H9 (cell line): ENCODE measurements at regions not wholly inside any gene's neighbourhood (a gene's known extent, or its start where the extent isn't known, plus 50 kb on each side); places are given as distances from the start of the nearest gene placed in this dataset.

Source experiments
- DNase-seq: peaks from one replicate; pipeline ENCODE4 v3.0.0-alpha.2; 2017
- H2AFZ ChIP-seq: one replicate; pipeline ENCODE4 v1.6.1; 2013; ENCODE audit warnings: mild to moderate bottlenecking, low read length, control low read depth, moderate library complexity
- H2AK5ac ChIP-seq: 2 replicates; pipeline ENCODE4 v1.6.1; 2013; ENCODE audit warnings: low read length, control low read depth, mixed read lengths; ENCODE audit not compliant: insufficient read length
- H2BK120ac ChIP-seq: one replicate; pipeline ENCODE4 v1.6.1; 2013; ENCODE audit warnings: low read depth, mild to moderate bottlenecking, low read length, control low read depth, inconsistent platforms; ENCODE audit not compliant: poor library complexity, severe bottlenecking
- H2BK12ac ChIP-seq: 2 replicates; pipeline ENCODE4 v1.6.1; 2013; ENCODE audit warnings: low read length, control low read depth, mixed read lengths, low read depth; ENCODE audit not compliant: insufficient read length
- H2BK15ac ChIP-seq: 2 replicates; pipeline ENCODE4 v1.6.1; 2013; ENCODE audit warnings: low read depth, low read length, control low read depth
- H2BK20ac ChIP-seq: one replicate; pipeline ENCODE4 v1.6.1; 2013; ENCODE audit warnings: low read depth, mild to moderate bottlenecking, low read length, control low read depth, inconsistent platforms; ENCODE audit not compliant: poor library complexity, severe bottlenecking
- H2BK5ac ChIP-seq: 2 replicates; pipeline ENCODE4 v1.6.1; 2013; ENCODE audit warnings: low read length, control low read depth, mixed read lengths; ENCODE audit not compliant: insufficient read length
- H3K14ac ChIP-seq: 2 replicates; pipeline ENCODE4 v1.6.1; 2013; ENCODE audit warnings: low read length, control low read depth; ENCODE audit not compliant: insufficient read depth
- H3K18ac ChIP-seq: 2 replicates; pipeline ENCODE4 v1.6.1; 2013; ENCODE audit warnings: low read depth, mild to moderate bottlenecking, mixed read lengths, low read length, control low read depth; ENCODE audit not compliant: insufficient read length
- H3K23ac ChIP-seq: 2 replicates; pipeline ENCODE4 v1.6.1; 2013; ENCODE audit warnings: low read length, control low read depth, mixed read lengths, low read depth; ENCODE audit not compliant: insufficient read length
- H3K23me2 ChIP-seq: 2 replicates; pipeline ENCODE4 v1.6.1; 2013; ENCODE audit warnings: low read depth, mild to moderate bottlenecking, mixed read lengths, low read length, control low read depth; ENCODE audit not compliant: insufficient read length, poor library complexity, severe bottlenecking
- H3K27ac ChIP-seq: 2 replicates; pipeline ENCODE4 v1.5.1; 2013; ENCODE audit warnings: low read length, control low read depth, mixed read lengths, low read depth; ENCODE audit not compliant: insufficient read length
- H3K27me3 ChIP-seq: 2 replicates; pipeline ENCODE4 v1.6.1; 2013; ENCODE audit warnings: low read length, control low read depth, inconsistent platforms; ENCODE audit not compliant: insufficient read depth
- H3K4ac ChIP-seq: 2 replicates; pipeline ENCODE4 v1.6.1; 2013; ENCODE audit warnings: low read depth, mild to moderate bottlenecking, control low read depth, inconsistent platforms, low read length, moderate library complexity
- H3K4me1 ChIP-seq: 2 replicates; pipeline ENCODE4 v1.6.1; 2013; ENCODE audit warnings: low read length, control low read depth, inconsistent platforms; ENCODE audit not compliant: insufficient read depth
- H3K4me2 ChIP-seq: 2 replicates; pipeline ENCODE4 v1.6.1; 2013; ENCODE audit warnings: low read length, control low read depth, mixed read lengths; ENCODE audit not compliant: insufficient read length, insufficient read depth
- H3K56ac ChIP-seq: 2 replicates; pipeline ENCODE4 v1.6.1; 2013; ENCODE audit warnings: low read depth, mild to moderate bottlenecking, mixed read lengths, low read length, control low read depth; ENCODE audit not compliant: insufficient read length
- H3K79me1 ChIP-seq: 2 replicates; pipeline ENCODE4 v1.6.1; 2013; ENCODE audit warnings: low read depth, mild to moderate bottlenecking, moderate library complexity, low read length, control low read depth, inconsistent platforms; ENCODE audit not compliant: insufficient read depth, poor library complexity, severe bottlenecking
- H3K79me2 ChIP-seq: 2 replicates; pipeline ENCODE4 v1.6.1; 2013; ENCODE audit warnings: low read length, control low read depth, inconsistent platforms; ENCODE audit not compliant: insufficient read depth
- H3K9ac ChIP-seq: 2 replicates; pipeline ENCODE4 v1.6.1; 2013; ENCODE audit warnings: low read length, control low read depth, mixed read lengths; ENCODE audit not compliant: insufficient read length; ENCODE audit errors: extremely low read depth
- H3K9me3 ChIP-seq: one replicate; pipeline ENCODE4 v1.6.1; 2013; ENCODE audit warnings: low read depth, low read length, inconsistent platforms; ENCODE audit not compliant: control insufficient read depth
- H3T11ph ChIP-seq: one replicate; pipeline ENCODE4 v1.6.1; 2013; ENCODE audit warnings: mild to moderate bottlenecking, low read length, control low read depth, inconsistent platforms
- H4K20me1 ChIP-seq: one replicate; pipeline ENCODE4 v1.6.1; 2013; ENCODE audit not compliant: control insufficient read depth, insufficient read length, insufficient read depth
- H4K5ac ChIP-seq: 2 replicates; pipeline ENCODE4 v1.6.1; 2013; ENCODE audit warnings: low read depth, mild to moderate bottlenecking, mixed read lengths, low read length, control low read depth; ENCODE audit not compliant: insufficient read length
- H4K8ac ChIP-seq: replicated peaks from 2 replicates; pipeline ENCODE4 v1.6.1; 2013; ENCODE audit warnings: low read length, control low read depth, mixed read lengths, low read depth; ENCODE audit not compliant: insufficient read length
- H4K91ac ChIP-seq: 2 replicates; pipeline ENCODE4 v1.6.1; 2013; ENCODE audit warnings: low read depth, mild to moderate bottlenecking, moderate library complexity, mixed read lengths, low read length, control low read depth; ENCODE audit not compliant: insufficient read length
- H3K27ac Mint-ChIP-seq, 3 experiments: 2 replicates in 2 of 3; 3 replicates in 1 of 3; pipeline ENCODE4 v1.8.0; 2020 to 2021; ENCODE audit warnings: mixed read lengths in 3 of 3, mild to moderate bottlenecking in 1 of 3, moderate library complexity in 1 of 3
- H3K27me3 Mint-ChIP-seq: 2 replicates; pipeline ENCODE4 v1.8.0; 2021; ENCODE audit warnings: low read depth, mild to moderate bottlenecking, moderate library complexity, mixed read lengths
- H3K36me3 Mint-ChIP-seq, 3 experiments: 2 replicates in 2 of 3; 3 replicates in 1 of 3; pipeline ENCODE4 v1.8.0; 2020 to 2021; ENCODE audit warnings: low read depth in 3 of 3, mixed read lengths in 3 of 3; ENCODE audit not compliant: insufficient read depth in 1 of 3
- H3K4me1 Mint-ChIP-seq, 2 experiments: 2 replicates each; pipeline ENCODE4 v1.8.0; 2020; ENCODE audit warnings: mixed read lengths in 2 of 2
- H3K4me3 Mint-ChIP-seq, 2 experiments: 2 replicates in 1 of 2; 3 replicates in 1 of 2; pipeline ENCODE4 v1.8.0; 2020 to 2021; ENCODE audit warnings: mild to moderate bottlenecking in 2 of 2, mixed read lengths in 2 of 2, moderate library complexity in 1 of 2
- H3K9me3 Mint-ChIP-seq, 2 experiments: 2 replicates in 1 of 2; 3 replicates in 1 of 2; pipeline ENCODE4 v1.8.0; 2020; ENCODE audit warnings: mild to moderate bottlenecking in 2 of 2, mixed read lengths in 2 of 2, moderate library complexity in 1 of 2
- CTCF ChIP-seq: fragments of 200-600 bp; sonication (generic); conservative IDR thresholded peaks from 3 replicates; pipeline ENCODE4 v1.8.0; 2021; ENCODE audit warnings: antibody characterized with exemption, mild to moderate bottlenecking
- WGBS: extraction: QIAGEN DNeasy Blood & Tissue Kit; methylation state at CpG from one replicate; pipeline ENCODE4 v1.1.7; 2013; ENCODE audit warnings: missing lambda C conversion rate, low lambda C conversion rate, mixed read lengths; ENCODE audit not compliant: insufficient read length; ENCODE audit errors: extremely low coverage; 5-methylcytosine and 5-hydroxymethylcytosine counted together

DNA sequence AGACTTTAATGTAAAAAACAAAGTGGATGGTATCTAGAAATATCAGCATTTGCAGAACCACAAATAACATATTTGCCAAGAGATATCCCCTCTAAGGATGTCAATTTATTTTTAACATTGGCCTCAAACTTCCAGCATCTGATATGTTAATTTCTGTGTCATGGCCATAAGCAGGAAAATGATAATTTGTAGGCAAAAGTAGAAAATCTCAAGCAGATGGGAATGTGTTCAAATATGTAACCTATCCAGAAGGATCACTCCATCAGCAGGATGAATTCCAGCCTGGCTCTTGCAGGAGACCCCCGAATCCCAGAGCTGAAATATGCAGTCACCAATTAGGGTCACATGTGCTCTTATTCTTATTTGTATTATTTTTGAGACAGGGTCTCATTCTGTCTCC lies 55.4 kb upstream of the PRKX start:
- H3K4me1 Mint-ChIP-seq: 0 out of 4 replicates have a peak, but pooled peaks cover 2% of the 10 kb centered on the region in 2 experiments
- no peaks in the 10 kb centered on the region for H3K27me3 ChIP-seq
- no peak for TF ChIP-seq CTCF

More for the DNA sequence above, 55.4 kb upstream of the PRKX start:
- no peak overlapping the region for H2BK20ac ChIP-seq
- H4K20me1 ChIP-seq: no peaks in the 10 kb centered on the region
- no peak overlapping the region for H3K23ac ChIP-seq
- Mint-ChIP-seq H3K4me3 (no peak overlapping the region), H3K27me3 (no peaks in the 10 kb centered on the region; the same call in 1 of the 2 replicates), H3K27ac (no peak overlapping the region), H3K36me3 (no peaks in the 10 kb centered on the region), H3K9me3 (no peaks in the 10 kb centered on the region; a peak in 1 of 5 replicates)
- no peak overlapping the region for H3K4me2 ChIP-seq
- H4K8ac ChIP-seq: no peak overlapping the region
- H3K14ac ChIP-seq: no peak overlapping the region
- no peak overlapping the region for H2BK120ac ChIP-seq
- H2AK5ac ChIP-seq: no peak overlapping the region
- no peak overlapping the region for H3K9ac ChIP-seq
- no peak overlapping the region for H3K4ac ChIP-seq
- H4K5ac ChIP-seq: no peak overlapping the region
- no peak overlapping the region for H3K56ac ChIP-seq
- H4K91ac ChIP-seq: no peak overlapping the region
- no CpG with 5 or more reads among the region's 1 CpG for WGBS
- no peaks in the 10 kb centered on the region for H3K79me2 ChIP-seq
- H3T11ph ChIP-seq: no peak overlapping the region
- DNase-seq: no peak
- no peak overlapping the region for H2BK15ac ChIP-seq
- no peak overlapping the region for H3K27ac ChIP-seq
- H3K9me3 ChIP-seq: no peaks in the 10 kb centered on the region
- no peak overlapping the region for H2BK5ac ChIP-seq
- H3K79me1 ChIP-seq: no peaks in the 10 kb centered on the region
- H3K18ac ChIP-seq: no peak overlapping the region
- no peak overlapping the region for H2BK12ac ChIP-seq
- H3K4me1 ChIP-seq: no peaks in the 10 kb centered on the region
- H2AFZ ChIP-seq: no peak overlapping the region
- no peaks in the 10 kb centered on the region for H3K23me2 ChIP-seq
